Esophagus squamous epithelium (tissue), 4 donors: ENCODE measurements at regions not wholly inside any gene's neighbourhood (a gene's known extent, or its start where the extent isn't known, plus 50 kb on each side); places are given as distances from the start of the nearest gene placed in this dataset.
"Not testable (repeated sequence)": the region's sequence is repeated elsewhere in the genome, so short reads cannot be mapped to it uniquely, and the experiment has no call there.

Experiments
- CTCF ChIP-seq, 6 experiments: fragments of 450-650 bp in 4 of 6; fragments of 200-600 bp in 2 of 6; sonication (generic) in 2 of 6; IDR thresholded peaks; one replicate each; pipeline ENCODE4 v1.5.1; 2016 to 2019; ENCODE audit warnings: antibody characterized with exemption in 6 of 6, mild to moderate bottlenecking in 4 of 6, moderate library complexity in 4 of 6
- POLR2A ChIP-seq, 4 donors: fragments of 450-650 bp; IDR thresholded peaks; one replicate each; pipeline ENCODE4 v1.6.1; 2017; ENCODE audit warnings: antibody characterized with exemption in 4 of 4, mild to moderate bottlenecking in 4 of 4, moderate library complexity in 3 of 4

- not testable (repeated sequence) for TF ChIP-seq CTCF, POLR2A (IDR thresholded peaks at IDR 0.05)
Measured at GRCh38 chr6:130618806-130619205, 208.4 kb upstream of the SMLR1 start.
